Ishikawa (cell line): ENCODE measurements at regions not wholly inside any gene's neighbourhood (a gene's known extent, or its start where the extent isn't known, plus 50 kb on each side); places are given as distances from the start of the nearest gene placed in this dataset.

ENCODE experiments used
- CEBPB ChIP-seq: IDR thresholded peaks from 2 replicates; pipeline ENCODE4 v1.6.1; 2012
- CREB1 ChIP-seq: IDR thresholded peaks from 2 replicates; pipeline ENCODE4 v1.6.1; 2012; ENCODE audit warnings: low read depth
- EGR1 ChIP-seq: IDR thresholded peaks from 2 replicates; pipeline ENCODE4 v1.6.1; 2012
- EP300 ChIP-seq: IDR thresholded peaks from 2 replicates; pipeline ENCODE4 v1.6.1; 2012; ENCODE audit warnings: borderline replicate concordance
- FOXM1 ChIP-seq: IDR thresholded peaks from 2 replicates; pipeline ENCODE4 v1.6.1; 2012; ENCODE audit warnings: low read depth, borderline replicate concordance
- NFIC ChIP-seq: IDR thresholded peaks from 2 replicates; pipeline ENCODE4 v1.6.1; 2012
- RAD21 ChIP-seq: IDR thresholded peaks from 2 replicates; pipeline ENCODE4 v1.6.1; 2012; ENCODE audit warnings: low read depth
- TAF1 ChIP-seq: IDR thresholded peaks from 2 replicates; pipeline ENCODE4 v1.6.1; 2012; ENCODE audit warnings: low read depth, mild to moderate bottlenecking
- TCF12 ChIP-seq: IDR thresholded peaks from 2 replicates; pipeline ENCODE4 v1.6.1; 2012; ENCODE audit warnings: low read depth
- TEAD4 ChIP-seq: IDR thresholded peaks from 2 replicates; pipeline ENCODE4 v1.6.1; 2012
- YY1 ChIP-seq: IDR thresholded peaks from 2 replicates; pipeline ENCODE4 v1.6.1; 2012; ENCODE audit warnings: low read depth
- TF ChIP-seq, protein P1 (sequence below): IDR thresholded peaks from 2 replicates; pipeline ENCODE4 v1.6.1; 2012
- TF ChIP-seq, protein P2 (sequence below): IDR thresholded peaks from 2 replicates; pipeline ENCODE4 v1.6.1; 2012; ENCODE audit warnings: low read depth, mild to moderate bottlenecking
- TF ChIP-seq, protein P3 (sequence below): IDR thresholded peaks from 2 replicates; pipeline ENCODE4 v1.6.1; 2012

DNA sequence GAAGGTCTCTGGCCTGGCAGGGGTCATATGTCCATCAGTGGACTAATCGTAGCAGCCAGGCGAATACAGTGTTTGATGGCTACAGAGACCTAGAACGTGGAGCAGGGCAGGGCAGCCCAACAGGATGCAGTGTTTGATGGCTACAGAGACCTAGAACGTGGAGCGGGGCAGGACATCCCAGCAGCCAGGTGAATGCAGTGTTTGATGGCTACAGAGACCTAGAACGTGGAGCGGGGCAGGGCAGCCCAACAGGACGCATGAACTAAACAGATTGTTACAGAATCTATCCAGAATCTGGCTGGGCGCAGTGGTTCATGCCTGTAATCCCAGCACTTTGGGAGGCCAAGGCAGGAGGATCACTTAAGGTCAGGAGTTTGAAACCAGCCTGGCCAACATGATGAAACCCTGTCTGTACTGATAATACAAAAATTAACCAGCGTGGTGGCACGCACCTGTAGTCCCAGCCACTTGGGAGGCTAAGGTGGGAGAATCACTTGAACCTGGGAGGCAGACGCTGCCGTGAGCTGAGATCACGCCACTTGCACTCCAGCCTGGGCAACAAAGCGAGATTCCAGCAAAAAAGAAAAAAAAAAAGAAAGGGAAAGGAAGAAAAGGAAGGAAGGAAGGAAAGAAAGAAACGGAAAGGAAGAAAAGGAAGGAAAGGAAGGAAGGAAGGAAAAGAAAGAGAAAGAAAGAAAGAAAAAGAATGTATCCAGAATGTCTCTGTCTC lies 65.2 kb upstream of the RPH3AL start:
- TF ChIP-seq FOXM1 (no peak), EP300 (no peak), TCF12 (no peak), RAD21 (no peak), YY1 (no peak), EGR1 (no peak), TAF1 (no peak), NFIC (no peak), CEBPB (no peak), CREB1 (no peak), TEAD4 (no peak)
- TF ChIP-seq, protein P1, sequence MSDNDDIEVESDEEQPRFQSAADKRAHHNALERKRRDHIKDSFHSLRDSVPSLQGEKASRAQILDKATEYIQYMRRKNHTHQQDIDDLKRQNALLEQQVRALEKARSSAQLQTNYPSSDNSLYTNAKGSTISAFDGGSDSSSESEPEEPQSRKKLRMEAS: no peak
- TF ChIP-seq, protein P2, sequence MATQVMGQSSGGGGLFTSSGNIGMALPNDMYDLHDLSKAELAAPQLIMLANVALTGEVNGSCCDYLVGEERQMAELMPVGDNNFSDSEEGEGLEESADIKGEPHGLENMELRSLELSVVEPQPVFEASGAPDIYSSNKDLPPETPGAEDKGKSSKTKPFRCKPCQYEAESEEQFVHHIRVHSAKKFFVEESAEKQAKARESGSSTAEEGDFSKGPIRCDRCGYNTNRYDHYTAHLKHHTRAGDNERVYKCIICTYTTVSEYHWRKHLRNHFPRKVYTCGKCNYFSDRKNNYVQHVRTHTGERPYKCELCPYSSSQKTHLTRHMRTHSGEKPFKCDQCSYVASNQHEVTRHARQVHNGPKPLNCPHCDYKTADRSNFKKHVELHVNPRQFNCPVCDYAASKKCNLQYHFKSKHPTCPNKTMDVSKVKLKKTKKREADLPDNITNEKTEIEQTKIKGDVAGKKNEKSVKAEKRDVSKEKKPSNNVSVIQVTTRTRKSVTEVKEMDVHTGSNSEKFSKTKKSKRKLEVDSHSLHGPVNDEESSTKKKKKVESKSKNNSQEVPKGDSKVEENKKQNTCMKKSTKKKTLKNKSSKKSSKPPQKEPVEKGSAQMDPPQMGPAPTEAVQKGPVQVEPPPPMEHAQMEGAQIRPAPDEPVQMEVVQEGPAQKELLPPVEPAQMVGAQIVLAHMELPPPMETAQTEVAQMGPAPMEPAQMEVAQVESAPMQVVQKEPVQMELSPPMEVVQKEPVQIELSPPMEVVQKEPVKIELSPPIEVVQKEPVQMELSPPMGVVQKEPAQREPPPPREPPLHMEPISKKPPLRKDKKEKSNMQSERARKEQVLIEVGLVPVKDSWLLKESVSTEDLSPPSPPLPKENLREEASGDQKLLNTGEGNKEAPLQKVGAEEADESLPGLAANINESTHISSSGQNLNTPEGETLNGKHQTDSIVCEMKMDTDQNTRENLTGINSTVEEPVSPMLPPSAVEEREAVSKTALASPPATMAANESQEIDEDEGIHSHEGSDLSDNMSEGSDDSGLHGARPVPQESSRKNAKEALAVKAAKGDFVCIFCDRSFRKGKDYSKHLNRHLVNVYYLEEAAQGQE: no peak
- TF ChIP-seq, protein P3, sequence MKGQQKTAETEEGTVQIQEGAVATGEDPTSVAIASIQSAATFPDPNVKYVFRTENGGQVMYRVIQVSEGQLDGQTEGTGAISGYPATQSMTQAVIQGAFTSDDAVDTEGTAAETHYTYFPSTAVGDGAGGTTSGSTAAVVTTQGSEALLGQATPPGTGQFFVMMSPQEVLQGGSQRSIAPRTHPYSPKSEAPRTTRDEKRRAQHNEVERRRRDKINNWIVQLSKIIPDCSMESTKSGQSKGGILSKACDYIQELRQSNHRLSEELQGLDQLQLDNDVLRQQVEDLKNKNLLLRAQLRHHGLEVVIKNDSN: no peak
